Calu3 (cell line): ENCODE measurements at regions not wholly inside any gene's neighbourhood (a gene's known extent, or its start where the extent isn't known, plus 50 kb on each side); places are given as distances from the start of the nearest gene placed in this dataset.

Experiments
- BruUV-seq: library from RNA; stranded (reverse); fragments of 400-500 nt; replicated peaks from 2 replicates; lab custom pipeline; 2021; lab: Mats Ljungman, UMichigan
- CTCF ChIA-PET: fragments of 300-600 bp; sonication (Branson Sonifier 250); formaldehyde crosslinking; loops from one replicate; lab custom pipeline; 2022; ENCODE audit warnings: antibody characterized with exemption; lab: Charles Lee
- DNase-seq: peaks from one replicate; pipeline ENCODE4 v3.0.0; 2022
- H3K27ac Mint-ChIP-seq: one replicate; pipeline ENCODE4 v1.8.0; 2022; ENCODE audit warnings: mixed read lengths; ENCODE audit not compliant: unreplicated experiment
- H3K27me3 Mint-ChIP-seq: one replicate; pipeline ENCODE4 v1.8.0; 2022; ENCODE audit warnings: mixed read lengths; ENCODE audit not compliant: unreplicated experiment
- H3K36me3 Mint-ChIP-seq: one replicate; pipeline ENCODE4 v1.8.0; 2022; ENCODE audit warnings: mild to moderate bottlenecking, moderate library complexity, mixed read lengths; ENCODE audit not compliant: insufficient read depth, unreplicated experiment
- H3K4me1 Mint-ChIP-seq: one replicate; pipeline ENCODE4 v1.8.0; 2022; ENCODE audit warnings: mild to moderate bottlenecking, low read depth, mixed read lengths; ENCODE audit not compliant: unreplicated experiment
- H3K4me3 Mint-ChIP-seq: one replicate; pipeline ENCODE4 v1.8.0; 2022; ENCODE audit warnings: mild to moderate bottlenecking, low read depth, moderate library complexity, mixed read lengths; ENCODE audit not compliant: unreplicated experiment
- H3K9me3 Mint-ChIP-seq: one replicate; pipeline ENCODE4 v1.8.0; 2022; ENCODE audit warnings: low read depth, mixed read lengths; ENCODE audit not compliant: unreplicated experiment
- intact Hi-C: fragments of 100-400 bp; cut with micrococcal nuclease; formaldehyde crosslinking; loops from one replicate; pipeline ENCODE4 v1.10.0; 2022; ENCODE audit not compliant: unreplicated experiment
- TF ChIP-seq, protein P1 (sequence below): fragments of 200-600 bp; IDR thresholded peaks from one replicate; pipeline ENCODE4 v1.8.0; 2022; ENCODE audit warnings: antibody characterized with exemption; ENCODE audit not compliant: unreplicated experiment

DNA sequence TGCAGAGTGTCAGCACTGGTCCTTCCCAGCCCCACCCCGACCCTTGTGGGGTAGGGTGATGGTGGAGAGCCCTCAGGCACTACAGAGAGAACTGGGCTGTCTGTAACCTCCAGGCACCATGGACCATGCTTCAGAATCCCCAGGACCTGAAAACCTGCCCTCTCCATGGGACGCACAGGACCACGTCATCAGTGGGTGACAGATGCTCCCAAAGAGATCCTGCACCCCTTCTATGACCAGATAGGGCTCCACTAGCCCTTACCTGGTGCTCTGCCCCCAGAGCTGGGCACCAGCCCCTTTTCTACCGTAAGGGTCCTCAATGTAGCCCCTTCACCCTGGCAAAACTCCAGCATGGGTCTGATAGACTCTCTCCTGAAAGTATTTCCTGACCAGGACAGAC, 165.9 kb upstream of the NECTIN1 start:
- Mint-ChIP-seq H3K36me3 (no peaks in the 10 kb centered on the region), H3K4me1 (no peaks in the 10 kb centered on the region), H3K4me3 (no peak overlapping the region), H3K27me3 (peaks cover under 1% of the 10 kb centered on the region), H3K9me3 (no peaks in the 10 kb centered on the region), H3K27ac (no peak overlapping the region)
- CTCF ChIA-PET: no interaction called here
- BruUV-seq: no TSS peak
- DNase-seq: no peak
- TF ChIP-seq, protein P1, sequence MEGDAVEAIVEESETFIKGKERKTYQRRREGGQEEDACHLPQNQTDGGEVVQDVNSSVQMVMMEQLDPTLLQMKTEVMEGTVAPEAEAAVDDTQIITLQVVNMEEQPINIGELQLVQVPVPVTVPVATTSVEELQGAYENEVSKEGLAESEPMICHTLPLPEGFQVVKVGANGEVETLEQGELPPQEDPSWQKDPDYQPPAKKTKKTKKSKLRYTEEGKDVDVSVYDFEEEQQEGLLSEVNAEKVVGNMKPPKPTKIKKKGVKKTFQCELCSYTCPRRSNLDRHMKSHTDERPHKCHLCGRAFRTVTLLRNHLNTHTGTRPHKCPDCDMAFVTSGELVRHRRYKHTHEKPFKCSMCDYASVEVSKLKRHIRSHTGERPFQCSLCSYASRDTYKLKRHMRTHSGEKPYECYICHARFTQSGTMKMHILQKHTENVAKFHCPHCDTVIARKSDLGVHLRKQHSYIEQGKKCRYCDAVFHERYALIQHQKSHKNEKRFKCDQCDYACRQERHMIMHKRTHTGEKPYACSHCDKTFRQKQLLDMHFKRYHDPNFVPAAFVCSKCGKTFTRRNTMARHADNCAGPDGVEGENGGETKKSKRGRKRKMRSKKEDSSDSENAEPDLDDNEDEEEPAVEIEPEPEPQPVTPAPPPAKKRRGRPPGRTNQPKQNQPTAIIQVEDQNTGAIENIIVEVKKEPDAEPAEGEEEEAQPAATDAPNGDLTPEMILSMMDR: no peak
- intact Hi-C loops: no loop called here

DNA sequence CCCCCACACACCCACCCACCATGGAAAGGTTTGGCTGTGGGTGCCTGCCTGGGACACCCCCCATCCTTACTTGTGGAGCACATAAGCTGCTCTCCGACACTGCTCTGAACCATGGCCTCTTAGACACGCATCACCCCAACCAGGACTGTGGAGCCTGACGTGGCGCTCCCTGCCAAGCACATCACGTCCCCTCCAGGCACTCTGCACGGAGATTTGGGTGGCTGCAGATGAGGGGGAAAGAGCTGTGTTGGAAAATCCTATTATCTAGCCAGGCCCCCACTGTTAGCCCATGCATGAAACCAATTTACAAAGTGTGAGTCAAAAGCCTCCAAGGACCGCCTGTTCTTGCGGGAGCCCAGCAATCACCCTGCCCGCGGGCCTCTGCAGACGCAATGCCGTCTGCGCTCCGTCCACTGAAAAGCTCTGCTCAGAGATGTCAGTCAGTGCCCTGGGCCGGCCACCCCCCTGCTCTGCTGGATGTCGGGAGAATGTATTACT, 163.4 kb upstream of the NECTIN1 start:
- no TSS peak for BruUV-seq
- intact Hi-C loops: no loop called here

DNA sequence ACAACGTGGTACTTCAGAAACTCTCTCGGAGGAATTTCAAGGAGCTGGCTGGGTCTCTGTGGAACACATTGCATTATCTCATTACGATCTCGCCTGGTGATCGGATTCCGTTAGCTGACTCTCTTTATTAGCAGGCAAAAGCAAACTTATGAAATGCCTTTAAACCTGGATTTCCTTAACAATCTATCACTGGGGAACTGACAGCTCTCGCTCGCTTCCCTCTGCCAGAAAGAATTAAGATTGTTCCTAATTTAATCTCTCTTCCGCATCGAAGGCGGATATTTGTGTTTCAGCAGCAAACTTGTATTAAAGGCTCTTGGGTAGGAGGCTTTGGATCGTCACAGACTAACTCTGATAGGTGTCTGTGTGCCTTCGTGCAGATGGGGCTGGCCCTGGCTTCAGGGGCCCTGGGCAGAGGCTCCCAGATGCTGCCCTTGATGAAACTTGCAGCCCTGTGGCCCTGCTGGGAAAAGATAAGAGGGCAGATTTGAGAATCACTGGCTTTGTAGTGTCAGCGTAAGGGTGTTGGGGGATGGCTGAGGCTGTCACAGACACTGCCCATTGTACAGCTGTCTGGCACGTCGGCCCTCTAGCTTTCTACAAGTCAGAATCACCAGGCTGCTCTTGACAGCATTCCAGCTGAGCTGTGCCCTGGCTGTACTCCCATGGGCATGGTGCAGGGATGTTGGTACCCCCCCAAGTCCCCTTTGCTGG, 162.2 kb upstream of the NECTIN1 start:
- no peaks in the 10 kb centered on the region for H3K9me3 Mint-ChIP-seq

More for the DNA sequence above, 163.4 kb upstream of the NECTIN1 start:
- Mint-ChIP-seq H3K27ac (no peak overlapping the region), H3K4me3 (no peak overlapping the region), H3K9me3 (no peaks in the 10 kb centered on the region), H3K27me3 (peaks cover 26% of the 10 kb centered on the region), H3K36me3 (no peaks in the 10 kb centered on the region), H3K4me1 (no peaks in the 10 kb centered on the region)
- CTCF ChIA-PET: no interaction called here
- TF ChIP-seq, protein P1: no peak
- no peak for DNase-seq

DNA sequence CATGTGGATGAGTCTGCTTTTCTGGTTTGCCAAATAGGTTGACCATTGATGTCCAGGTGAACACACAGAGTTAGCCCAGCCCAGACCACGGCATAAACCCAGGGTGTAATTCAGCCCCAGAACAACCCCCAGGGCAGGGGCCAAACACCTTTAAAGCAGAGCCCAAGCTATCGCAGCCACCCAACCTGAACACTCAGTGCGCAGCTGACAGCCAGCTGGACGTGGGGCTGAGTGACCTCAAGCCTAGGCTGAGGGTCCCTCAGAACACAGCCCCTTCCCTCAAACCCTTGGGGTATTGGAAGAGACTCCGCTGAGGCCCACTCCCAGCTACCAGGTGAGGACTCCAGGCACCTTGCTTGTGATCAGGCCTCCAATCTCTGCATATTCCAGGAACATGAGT, 161.5 kb upstream of the NECTIN1 start:
- Mint-ChIP-seq H3K27ac (no peak overlapping the region), H3K36me3 (no peaks in the 10 kb centered on the region), H3K4me3 (no peak overlapping the region), H3K9me3 (no peaks in the 10 kb centered on the region), H3K4me1 (no peaks in the 10 kb centered on the region), H3K27me3 (peaks cover 38% of the 10 kb centered on the region)
- intact Hi-C loops: no loop called here
- BruUV-seq: no TSS peak
- TF ChIP-seq, protein P1: no peak
- DNase-seq: no peak
- CTCF ChIA-PET: no interaction called here

More for the DNA sequence above, 162.2 kb upstream of the NECTIN1 start:
- no peak for DNase-seq
- peaks cover 30% of the 10 kb centered on the region for H3K27me3 Mint-ChIP-seq
- TF ChIP-seq, protein P1: no peak
- no peaks in the 10 kb centered on the region for H3K4me1 Mint-ChIP-seq
- CTCF ChIA-PET: interaction anchor here (0.6 kb wide), 1 partner anchor 440 kb away, joined by 3 read pairs; no protein-coding TSS in a partner anchor
- H3K4me3 Mint-ChIP-seq: no peak overlapping the region
- no peak overlapping the region for H3K27ac Mint-ChIP-seq
- no peaks in the 10 kb centered on the region for H3K36me3 Mint-ChIP-seq
- BruUV-seq: no TSS peak
- intact Hi-C loops: no loop called here
